ENCODE measurements at regions not wholly inside any gene's neighbourhood (a gene's known extent, or its start where the extent isn't known, plus 50 kb on each side); places are given as distances from the start of the nearest gene placed in this dataset.

DNA sequence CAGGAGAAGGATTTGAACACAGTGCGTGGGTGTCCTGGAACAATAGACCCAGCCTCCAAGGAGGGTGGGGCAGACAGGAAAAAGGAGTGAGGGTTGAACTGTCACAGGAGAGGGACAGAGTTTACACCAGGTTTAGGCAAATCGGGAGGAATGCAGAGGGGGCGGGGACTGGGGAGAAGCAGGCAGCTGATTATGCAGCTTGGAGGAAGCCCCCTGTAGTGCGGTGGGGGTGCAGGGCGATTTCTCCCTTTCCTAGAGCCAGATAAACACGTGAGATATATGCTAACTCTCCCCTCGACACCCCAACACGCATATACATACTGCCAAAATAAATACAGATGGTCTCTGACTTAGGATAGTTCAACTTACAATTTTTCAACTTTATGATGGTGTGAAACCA lies 108.6 kb upstream of the PRR20G start:
- no peak for DNase-seq

DNA sequence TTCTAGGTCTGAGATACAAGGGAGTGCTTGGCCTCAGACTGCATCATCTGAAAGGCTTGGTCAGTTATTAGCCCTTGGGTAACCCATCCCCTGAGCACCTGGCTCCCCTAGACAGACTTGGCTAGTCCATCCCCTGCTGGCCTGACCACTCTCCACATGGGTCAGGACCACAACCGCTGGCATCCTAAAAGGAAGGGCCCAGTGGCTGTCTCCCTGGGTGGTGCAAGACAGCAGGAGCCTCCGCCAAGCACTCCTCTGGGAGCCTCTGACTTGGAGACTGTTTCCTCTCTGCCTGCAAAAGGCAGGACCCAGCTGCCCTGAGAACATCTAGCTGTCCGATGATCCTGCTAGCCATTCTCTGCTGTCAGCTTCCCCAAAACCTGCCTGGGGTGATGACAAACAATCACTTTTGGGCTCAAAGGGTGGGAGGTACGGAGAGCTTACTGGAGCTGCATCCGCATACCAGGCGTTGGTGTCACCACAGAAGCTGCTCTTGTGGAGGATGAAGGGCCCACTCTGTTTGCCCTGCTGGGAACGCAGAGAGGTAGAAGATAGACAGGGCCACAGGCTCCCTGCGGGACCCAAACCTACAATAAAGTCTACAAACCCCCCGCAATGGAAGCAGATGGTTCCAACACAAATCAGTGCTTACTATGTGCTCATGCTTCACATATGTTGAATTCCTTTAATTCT lies 108.0 kb upstream of the PRR20G start:
- no peak for DNase-seq

GRCh38 chr3:127394984-127395662 lies 107.3 kb upstream of the PRR20G start:
- no peak for DNase-seq

GRCh38 chr3:127394031-127394430 lies 106.2 kb upstream of the PRR20G start:
- DNase-seq, result no peak

- DNase-seq, result no peak
These were observed 105.4 kb upstream of the PRR20G start for GRCh38 chr3:127393131-127393820.

DNA sequence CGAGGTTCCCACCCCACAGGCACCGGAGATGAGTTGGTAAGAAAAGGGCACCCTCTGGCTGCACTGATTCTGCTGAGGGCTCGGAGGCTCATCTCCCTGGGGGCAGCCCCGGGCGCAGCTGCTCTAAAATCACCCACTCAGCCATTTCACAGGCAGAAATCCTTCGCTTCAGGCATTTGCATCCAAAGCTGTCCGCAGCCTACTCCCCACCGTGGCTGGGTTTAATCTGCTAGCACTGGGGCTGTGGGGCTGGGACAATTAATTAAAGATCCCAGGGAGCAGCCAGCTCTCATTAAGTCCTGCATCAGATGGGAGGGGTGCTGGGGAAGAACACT lies 104.3 kb upstream of the PRR20G start:
- no peak for DNase-seq

GRCh38 chr3:127391436-127392155 lies 103.8 kb upstream of the PRR20G start:
- no peak for DNase-seq

- DNase-seq, result no peak
These were observed 102.6 kb upstream of the PRR20G start for GRCh38 chr3:127390365-127391025.

- no peak for DNase-seq
These were observed 102.1 kb upstream of the PRR20G start for GRCh38 chr3:127389913-127390312.

- no peak for DNase-seq
These were observed 101.6 kb upstream of the PRR20G start for GRCh38 chr3:127389420-127389819.

DNA sequence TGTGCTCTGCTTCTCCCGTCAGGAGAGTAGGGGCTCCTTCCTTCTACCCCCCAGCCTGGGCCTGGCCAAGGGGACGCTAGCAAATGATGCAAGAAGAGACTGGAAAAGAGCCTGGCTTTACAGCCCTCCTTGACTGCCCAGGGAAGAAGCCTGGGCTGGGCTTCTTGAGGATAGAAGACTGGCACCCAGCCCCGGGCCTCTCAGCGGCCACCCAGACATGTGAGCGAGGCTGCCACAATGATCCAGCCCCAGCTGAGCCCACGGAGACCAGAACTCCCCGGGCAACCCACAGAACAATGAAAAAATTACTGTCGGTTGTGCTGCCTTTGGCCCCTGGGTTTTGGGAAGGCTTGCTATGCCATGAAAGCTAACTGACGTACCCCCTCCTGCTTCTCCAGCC lies 100.6 kb upstream of the PRR20G start:
- DNase-seq, result peak in 1 of 14 donors; percentile 8

- DNase-seq, result no peak
These were observed 99.8 kb upstream of the PRR20G start for GRCh38 chr3:127387556-127388153.

DNA sequence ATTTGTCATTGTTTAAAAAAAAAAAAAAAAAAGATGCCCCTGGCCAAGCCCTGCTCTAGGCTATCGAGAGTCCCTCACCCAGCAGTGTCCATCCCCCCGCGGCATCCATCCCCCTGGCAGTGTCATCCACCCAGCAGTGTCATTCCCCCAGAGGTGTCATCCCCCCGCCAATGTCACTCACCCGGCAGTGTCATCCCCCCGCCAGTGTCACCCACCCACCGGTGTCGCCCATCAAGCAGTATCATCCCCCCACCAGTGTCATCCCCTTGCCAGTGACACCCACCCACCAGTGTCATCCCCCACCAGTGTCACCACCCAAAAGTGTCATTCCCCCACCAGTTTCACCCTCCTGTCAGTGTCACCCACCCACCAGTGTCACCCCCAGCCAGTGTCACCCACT lies 99.3 kb upstream of the PRR20G start:
- no peak for DNase-seq

DNA sequence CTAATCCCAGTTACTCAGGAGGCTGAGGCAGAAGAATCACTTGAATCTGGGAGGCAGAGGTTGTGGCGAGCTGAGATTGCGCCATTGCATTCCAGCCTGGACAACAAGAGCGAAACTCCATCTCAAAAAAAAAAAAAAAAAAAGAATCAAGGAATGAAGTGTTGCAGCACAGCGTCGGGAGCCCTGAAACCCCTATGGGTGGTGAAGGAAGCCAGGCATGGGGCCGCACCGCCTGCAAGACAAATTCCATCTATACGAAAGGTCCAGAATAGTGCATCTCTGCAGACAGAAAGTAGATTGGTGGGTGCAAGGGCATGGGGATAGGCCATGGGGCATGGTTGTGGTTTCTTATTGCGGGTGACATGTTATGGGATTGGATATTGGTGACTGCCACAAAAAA lies 98.6 kb upstream of the PRR20G start:
- no peak for DNase-seq

- no peak for DNase-seq
These were observed 97.7 kb upstream of the PRR20G start for GRCh38 chr3:127385540-127385870.

DNA sequence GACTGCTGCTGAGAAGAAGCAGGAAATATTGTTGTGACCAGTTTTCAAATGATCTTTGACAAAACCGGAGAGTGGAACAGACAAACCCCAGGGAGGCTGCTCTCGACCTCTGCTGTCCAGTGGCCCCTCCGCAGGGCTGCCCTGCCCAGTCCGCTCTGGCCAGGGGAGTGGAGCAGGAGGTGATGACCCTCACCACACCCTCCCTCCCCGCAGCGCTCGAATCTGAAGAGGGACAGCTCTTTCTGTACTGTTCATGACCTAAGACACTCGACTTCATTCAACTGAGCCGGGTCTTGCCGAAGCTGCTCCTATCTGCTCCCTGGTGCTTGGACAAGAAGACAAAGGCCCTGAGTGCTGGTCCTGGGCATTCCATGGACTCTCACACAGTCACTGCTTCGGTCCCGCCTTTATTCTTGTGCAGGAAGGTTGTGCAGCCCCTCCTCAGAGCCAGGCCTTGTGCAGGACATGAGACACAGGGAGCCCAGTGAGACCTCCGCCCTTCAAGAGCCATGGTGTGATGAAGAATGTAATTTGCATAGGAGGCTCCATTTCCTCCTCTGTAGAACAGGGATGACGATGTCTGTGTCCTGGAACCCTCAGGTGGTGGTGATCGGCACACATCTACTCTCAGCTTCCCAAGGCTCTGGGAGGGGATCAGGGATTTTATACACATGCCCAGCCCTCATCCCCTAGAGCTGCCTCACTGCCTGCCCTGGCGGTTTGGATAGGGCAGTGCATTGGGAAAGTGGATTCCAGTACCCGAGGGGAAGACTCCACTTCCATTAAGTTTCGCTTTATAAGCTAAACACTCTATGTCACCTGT lies 97.1 kb upstream of the PRR20G start:
- DNase-seq, result no peak

DNA sequence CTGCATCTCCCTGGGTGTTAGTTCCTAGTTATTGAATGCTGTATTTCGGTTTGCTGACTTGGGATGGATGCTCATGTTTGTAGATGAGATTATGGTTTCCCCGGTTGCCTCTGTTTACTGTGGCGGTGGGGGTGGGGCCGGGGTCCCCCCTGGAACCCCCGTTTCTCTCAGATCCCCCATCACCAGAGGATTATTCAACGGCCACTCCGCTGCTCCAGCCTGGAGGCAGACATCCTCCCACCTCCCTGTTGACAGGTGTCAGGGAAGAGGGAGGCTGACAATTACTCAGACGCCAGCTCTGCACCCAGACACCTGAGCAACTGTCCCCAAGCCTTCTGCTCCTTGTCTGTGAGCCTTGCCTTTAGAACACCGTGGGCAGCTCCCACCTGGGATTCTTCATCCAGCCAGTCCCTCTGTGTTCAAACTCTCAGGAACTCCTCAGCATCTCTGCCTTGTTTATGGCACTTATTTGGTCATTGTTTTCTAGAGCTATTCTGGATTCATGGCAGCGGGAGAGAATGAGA lies 95.9 kb upstream of the PRR20G start:
- no peak for DNase-seq

DNA sequence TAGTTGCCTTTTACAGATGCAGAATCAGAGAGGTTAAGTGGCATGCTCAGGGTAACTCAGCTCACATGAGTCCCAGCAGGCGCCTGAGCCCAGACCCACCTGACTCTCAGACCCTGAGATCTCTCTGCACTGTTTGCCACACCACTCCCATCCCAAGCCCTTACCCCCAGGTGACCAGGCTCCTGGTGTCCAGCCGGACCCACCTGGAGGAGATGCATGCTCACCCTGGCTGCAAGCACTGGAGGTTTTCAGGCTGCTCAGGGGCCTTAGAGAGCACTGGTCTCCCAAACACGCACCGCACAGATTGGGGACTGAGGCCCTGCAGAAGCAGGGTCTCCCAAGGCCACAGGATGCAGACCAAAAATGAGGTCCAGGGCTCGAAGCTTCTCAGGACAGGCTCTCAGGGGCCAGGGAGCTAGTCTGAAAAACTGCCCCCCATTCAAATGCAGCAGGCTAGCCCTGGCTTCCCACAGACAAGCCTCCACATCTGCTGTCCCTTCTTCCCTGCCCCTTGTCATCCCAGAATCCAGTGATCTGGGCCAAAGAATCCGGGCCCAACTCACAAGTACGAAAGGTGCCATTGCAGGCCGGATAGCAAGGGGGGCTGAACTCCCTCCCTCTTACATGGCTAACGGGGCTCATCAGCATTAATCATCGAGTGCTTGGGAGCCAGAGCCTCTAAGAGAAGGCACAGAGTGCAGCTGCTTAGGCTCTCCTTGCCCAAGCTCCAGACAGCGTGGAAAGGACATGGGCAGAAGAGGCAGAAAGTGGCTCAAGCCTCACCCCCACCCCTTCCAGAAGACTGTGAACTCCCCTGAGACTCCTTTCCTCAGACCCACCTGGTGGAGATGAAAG lies 90.2 kb upstream of the PRR20G start:
- no peak for DNase-seq

DNA sequence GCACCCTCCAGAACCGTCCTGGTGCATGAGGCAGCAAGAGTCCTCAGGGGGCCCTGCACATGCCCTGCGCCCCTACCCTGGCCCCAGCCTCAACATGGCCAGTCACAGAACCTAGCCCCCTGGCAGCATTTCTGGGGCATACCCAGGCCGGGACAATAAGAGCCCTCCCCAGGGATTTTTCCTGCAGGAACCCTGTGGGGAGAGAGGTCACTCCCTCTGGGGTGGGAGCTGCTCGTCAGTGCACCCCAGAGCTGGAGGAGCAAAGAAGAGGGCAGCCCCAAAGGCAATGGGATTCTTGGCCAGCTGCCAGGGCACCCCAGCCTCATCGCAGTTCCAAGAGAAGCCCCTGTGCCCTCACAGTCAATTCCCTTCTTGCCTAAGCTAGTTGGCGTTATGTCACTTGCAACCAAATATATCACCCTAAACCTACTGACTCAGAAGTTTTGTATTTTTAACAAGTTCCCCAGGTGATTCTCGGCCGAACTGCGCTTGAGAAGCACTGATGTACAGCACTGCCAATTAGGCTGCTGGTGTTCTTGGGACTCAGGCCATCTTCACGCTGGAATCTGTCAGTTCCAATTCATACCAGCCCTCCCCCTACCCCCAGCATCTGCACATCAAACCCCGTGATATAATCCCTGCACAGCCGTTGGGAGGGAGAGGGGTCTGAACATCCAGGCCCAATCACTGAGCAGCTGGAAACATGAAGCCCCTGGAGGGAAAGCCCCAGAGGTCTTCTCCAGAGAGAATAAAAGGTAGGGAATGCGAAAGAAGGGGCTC lies 87.5 kb upstream of the PRR20G start:
- no peak for DNase-seq
